ENCODE measurements at regions not wholly inside any gene's neighbourhood (a gene's known extent, or its start where the extent isn't known, plus 50 kb on each side); places are given as distances from the start of the nearest gene placed in this dataset.

GRCh38 chr10:31724296-31724695, 204.3 kb downstream of the ARHGAP12 start:
- TF ChIP-seq CTCF (IDR thresholded peaks at IDR 0.05) = no peak
- TF ChIP-seq ZFX (IDR thresholded peaks at IDR 0.05; ENCODE audit: borderline replicate concordance) = no peak
